NCI-H2029 treated with DMSO at 0.1 percent for 48 hours (cell line): ENCODE measurements at regions not wholly inside any gene's neighbourhood (a gene's known extent, or its start where the extent isn't known, plus 50 kb on each side); places are given as distances from the start of the nearest gene placed in this dataset.
"Not testable (repeated sequence)": the region's sequence is repeated elsewhere in the genome, so short reads cannot be mapped to it uniquely, and the experiment has no call there.

Source experiments
- DNase-seq: peaks from one replicate; lab custom pipeline; 2025; lab: John Stamatoyannopoulos, UW

GRCh38 chr1:220475608-220476007, 52.3 kb upstream of the MARK1 start:
- DNase-seq = not testable (repeated sequence)

GRCh38 chr1:220475141-220475540, 52.8 kb upstream of the MARK1 start:
- DNase-seq = not testable (repeated sequence)

DNA sequence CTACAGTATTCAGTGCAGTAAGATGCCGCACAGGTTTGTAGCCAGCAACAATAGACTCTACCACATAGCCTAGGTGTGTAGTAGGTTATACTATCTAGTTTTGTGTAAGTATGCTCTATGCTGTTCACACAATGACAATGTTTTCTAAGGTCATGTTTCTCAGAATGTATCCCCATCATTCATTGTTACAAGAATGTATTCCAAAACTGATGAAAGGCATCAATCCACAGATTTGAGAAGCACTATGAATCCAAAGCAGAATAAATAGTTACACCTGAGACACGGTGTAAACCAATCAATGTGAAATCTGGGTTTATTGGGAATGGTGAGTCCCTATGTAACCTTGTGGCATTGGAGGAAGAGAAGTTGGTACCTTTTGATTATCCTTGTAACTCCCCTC, 54.5 kb upstream of the MARK1 start:
- DNase-seq = no peak

GRCh38 chr1:220462752-220463151, 65.2 kb upstream of the MARK1 start:
- DNase-seq = peak; percentile 17

DNA sequence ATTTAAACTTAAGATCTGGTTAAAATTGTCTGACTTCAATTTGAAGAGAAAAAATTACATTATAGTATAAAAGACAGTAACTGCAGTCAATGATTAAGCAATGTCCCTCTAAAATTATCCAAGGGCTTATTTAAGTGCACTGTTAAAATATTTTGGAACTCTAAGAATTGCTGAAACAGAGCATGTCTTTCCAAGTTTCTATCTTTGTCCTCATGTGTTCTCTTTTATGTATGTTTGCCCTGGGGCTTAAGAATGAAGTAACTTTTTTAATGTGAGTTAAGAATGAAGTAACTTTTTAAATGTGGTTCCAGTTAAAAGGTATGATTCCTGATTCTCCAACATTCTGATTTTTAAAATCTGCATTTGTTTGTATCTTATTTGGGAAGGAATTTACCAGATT, 69.0 kb upstream of the MARK1 start:
- no peak for DNase-seq

- no peak for DNase-seq
Observed at GRCh38 chr1:220457957-220458609, 69.9 kb upstream of the MARK1 start.

- no peak for DNase-seq
Observed at GRCh38 chr1:220455559-220455958, 72.4 kb upstream of the MARK1 start.

GRCh38 chr1:220454155-220454777, 73.7 kb upstream of the MARK1 start:
- DNase-seq = no peak

GRCh38 chr1:220453371-220453770, 74.6 kb upstream of the MARK1 start:
- no peak for DNase-seq

- no peak for DNase-seq
Observed at GRCh38 chr1:220451532-220451931, 76.4 kb upstream of the MARK1 start.

DNA sequence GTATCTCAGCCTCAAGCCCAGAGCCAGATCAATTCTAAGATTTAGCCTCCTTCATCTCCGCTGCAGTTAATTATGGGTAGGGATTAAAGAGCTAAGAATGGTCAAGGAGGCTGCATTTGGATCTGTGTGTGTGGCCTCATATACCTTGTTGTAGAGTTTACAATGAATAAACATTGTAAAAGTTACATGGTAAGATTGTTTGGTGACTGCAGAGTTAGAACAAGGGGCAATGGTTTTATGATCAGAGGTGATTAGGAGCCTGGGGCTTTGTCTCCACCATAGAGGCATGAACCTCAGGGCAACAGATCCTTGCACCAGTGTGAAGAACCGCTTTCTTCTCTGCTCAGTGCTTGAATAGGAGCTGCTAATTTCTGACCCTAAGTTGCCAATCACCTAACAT, 77.0 kb upstream of the MARK1 start:
- DNase-seq = no peak

DNA sequence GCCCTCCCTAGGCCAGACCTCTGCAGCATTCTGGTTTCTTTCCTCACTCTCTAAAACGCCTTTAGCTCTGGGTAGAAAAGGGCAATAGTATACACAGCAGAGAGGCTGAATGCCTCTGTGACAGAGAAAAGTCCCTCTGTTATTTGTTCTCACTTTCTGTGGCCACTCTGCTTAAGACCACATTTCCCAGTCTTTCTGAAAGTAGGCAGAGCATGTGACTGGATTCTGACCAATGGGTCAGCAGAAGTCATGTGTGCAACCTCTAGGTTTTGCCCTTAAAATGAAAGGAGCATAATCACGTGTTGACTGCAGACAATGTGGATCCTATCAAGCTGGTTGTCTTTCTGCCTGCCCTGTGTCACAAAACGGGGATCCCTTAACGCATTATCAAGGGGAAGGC, 79.7 kb upstream of the MARK1 start:
- DNase-seq = no peak

GRCh38 chr1:220444586-220444985, 83.3 kb upstream of the MARK1 start:
- DNase-seq = not testable (repeated sequence)

GRCh38 chr1:220441211-220441610, 86.7 kb upstream of the MARK1 start:
- no peak for DNase-seq

- DNase-seq = no peak
Observed at GRCh38 chr1:220438741-220439140, 89.2 kb upstream of the MARK1 start.

- DNase-seq = no peak
Observed at GRCh38 chr1:220432408-220432807, 95.5 kb upstream of the MARK1 start.

- DNase-seq = peak; percentile 61
Observed at GRCh38 chr1:220431554-220432239, 96.2 kb upstream of the MARK1 start.

DNA sequence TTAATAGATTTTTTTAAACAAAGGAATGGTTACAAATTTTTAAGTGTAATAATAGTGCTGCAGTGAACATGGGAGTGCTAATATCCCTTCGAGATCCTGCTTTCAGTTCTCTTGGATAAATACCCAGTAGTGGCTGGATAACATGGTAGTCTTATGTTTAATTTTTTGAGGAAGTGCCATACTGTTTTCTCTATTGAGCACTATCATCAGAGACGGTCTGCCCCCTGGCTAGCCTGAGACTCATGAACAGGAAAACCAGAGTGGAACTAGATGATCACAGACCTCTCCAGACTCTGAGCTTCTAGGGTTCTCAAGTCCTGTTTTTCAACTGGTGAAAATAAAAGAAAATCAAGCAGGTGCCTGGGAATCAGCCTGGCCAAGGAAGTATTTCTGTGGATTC, 97.3 kb upstream of the MARK1 start:
- no peak for DNase-seq

DNA sequence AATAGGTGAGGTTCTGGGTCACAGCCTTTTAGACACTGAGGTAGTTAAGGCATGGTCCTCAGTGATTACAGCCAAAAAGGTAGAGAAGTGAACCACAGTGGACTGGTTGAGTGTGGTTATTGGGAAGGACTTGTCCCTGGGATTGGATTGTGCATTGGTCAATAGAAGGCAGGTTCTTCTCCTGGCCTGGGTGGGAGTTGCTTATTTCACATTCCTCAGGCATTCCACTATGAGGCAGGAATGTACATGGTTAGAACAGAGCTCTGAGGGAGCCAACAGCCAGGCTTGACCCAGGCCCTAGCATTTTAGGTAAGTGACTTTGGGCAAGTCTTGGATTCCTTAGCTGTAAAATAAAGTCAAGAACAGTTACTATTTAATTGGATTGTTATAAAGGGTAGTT, 97.9 kb upstream of the MARK1 start:
- no peak for DNase-seq

DNA sequence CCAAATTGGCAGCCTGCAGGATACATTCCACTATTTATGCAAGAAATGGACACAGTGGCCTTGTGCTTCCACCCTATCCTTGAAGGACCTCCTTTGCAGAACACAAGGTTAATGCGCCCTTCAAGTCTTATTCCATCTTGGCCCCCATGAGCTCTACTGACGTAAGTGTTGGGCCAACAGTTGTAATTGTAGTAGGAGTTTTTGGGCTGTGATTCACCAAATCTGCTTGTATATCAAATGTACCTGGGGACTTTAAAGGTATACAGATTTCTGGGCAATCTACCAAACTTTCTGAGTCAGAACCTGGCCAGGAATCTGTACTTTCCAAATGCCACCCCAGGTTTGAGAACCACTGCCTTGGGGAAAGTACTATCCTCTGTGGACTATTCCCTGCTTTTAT, 100.9 kb upstream of the MARK1 start:
- DNase-seq = no peak

DNA sequence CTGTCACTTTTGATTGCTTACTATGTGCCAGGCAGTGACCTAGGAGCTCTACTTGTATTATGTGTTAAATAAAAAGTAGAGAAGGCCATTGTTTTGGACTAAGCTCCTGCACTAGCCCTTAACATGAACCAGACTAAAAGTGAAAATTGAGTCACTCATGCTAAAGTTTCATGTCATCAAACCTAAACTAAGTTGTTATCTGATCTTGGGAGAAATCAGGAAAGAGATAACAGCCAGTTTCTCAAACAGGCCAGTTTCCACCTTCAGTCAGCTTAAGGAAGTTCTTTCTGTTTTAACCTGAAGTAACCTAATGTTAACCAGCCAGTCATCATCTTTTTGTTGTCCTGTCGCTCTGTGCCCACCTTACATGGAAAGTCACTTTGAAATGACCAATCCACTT, 102.1 kb upstream of the MARK1 start:
- DNase-seq = no peak

GRCh38 chr1:220421508-220421907, 106.4 kb upstream of the MARK1 start:
- no peak for DNase-seq

- no peak for DNase-seq
Observed at GRCh38 chr1:220420726-220421125, 107.2 kb upstream of the MARK1 start.
